22Rv1 (cell line): ENCODE measurements at regions not wholly inside any gene's neighbourhood (a gene's known extent, or its start where the extent isn't known, plus 50 kb on each side); places are given as distances from the start of the nearest gene placed in this dataset.

Experiments used
- CTCF ChIP-seq: fragments of 450-650 bp; IDR thresholded peaks from 2 replicates; pipeline ENCODE4 v1.5.1; 2017; ENCODE audit warnings: mild to moderate bottlenecking
- ZFX ChIP-seq: fragments of 450-650 bp; IDR thresholded peaks from 2 replicates; pipeline ENCODE4 v1.6.1; 2017; ENCODE audit warnings: antibody characterized with exemption, borderline replicate concordance

- peak; percentile 20 for TF ChIP-seq CTCF
- no peak for TF ChIP-seq ZFX
Measured at GRCh38 chr12:85642808-85643207, 193.4 kb downstream of the RASSF9 start.
